GM18867 (cell line): ENCODE measurements at regions not wholly inside any gene's neighbourhood (a gene's known extent, or its start where the extent isn't known, plus 50 kb on each side); places are given as distances from the start of the nearest gene placed in this dataset.

ENCODE experiments used
- ATAC-seq: cut with Tn5 transposase; IDR thresholded peaks from one replicate; pipeline ENCODE4 v1.9.1; 2021; ENCODE audit warnings: mild to moderate bottlenecking, moderate library complexity; ENCODE audit not compliant: unreplicated experiment

- ATAC-seq = no peak
Observed at GRCh38 chr2:173630425-173631126, 275.9 kb downstream of the CDCA7 start.

- ATAC-seq = no peak
Observed at GRCh38 chr2:173631127-173631460, 276.4 kb downstream of the CDCA7 start.

GRCh38 chr2:173644146-173644545 is 289.5 kb downstream of the CDCA7 start:
- ATAC-seq = no peak

GRCh38 chr2:173647681-173648311 is 293.1 kb downstream of the CDCA7 start:
- ATAC-seq = no peak

- ATAC-seq = no peak
Observed at GRCh38 chr2:173648816-173649215, 294.1 kb downstream of the CDCA7 start.

- ATAC-seq = no peak
Observed at GRCh38 chr2:173649527-173650219, 295.0 kb downstream of the CDCA7 start.

- ATAC-seq = no peak
Observed at GRCh38 chr2:173651891-173652290, 297.2 kb downstream of the CDCA7 start.

- ATAC-seq = no peak
Observed at GRCh38 chr2:173652311-173652710, 297.6 kb downstream of the CDCA7 start.

GRCh38 chr2:173652767-173653431 is 298.2 kb downstream of the CDCA7 start:
- no peak for ATAC-seq

- ATAC-seq = no peak
Observed at GRCh38 chr2:173653432-173653805, 298.7 kb downstream of the CDCA7 start.

- ATAC-seq = no peak
Observed at GRCh38 chr2:173654161-173654895, 299.7 kb downstream of the CDCA7 start.

- no peak for ATAC-seq
Observed at GRCh38 chr2:173654896-173655265, 300.2 kb downstream of the CDCA7 start.

GRCh38 chr2:173656086-173656485 is 301.4 kb downstream of the CDCA7 start:
- no peak for ATAC-seq

- ATAC-seq = no peak
Observed at GRCh38 chr2:173657996-173658717, 303.5 kb downstream of the CDCA7 start.

- no peak for ATAC-seq
Observed at GRCh38 chr2:173658946-173659371, 304.3 kb downstream of the CDCA7 start.

GRCh38 chr2:173659509-173659908 is 304.8 kb downstream of the CDCA7 start:
- ATAC-seq = no peak

GRCh38 chr2:173661586-173661985 is 303.6 kb downstream of the SP3 start:
- ATAC-seq = no peak

- no peak for ATAC-seq
Observed at GRCh38 chr2:173663353-173663752, 301.8 kb downstream of the SP3 start.

- ATAC-seq = no peak
Observed at GRCh38 chr2:173663835-173664512, 301.2 kb downstream of the SP3 start.

- no peak for ATAC-seq
Observed at GRCh38 chr2:173664513-173664910, 300.7 kb downstream of the SP3 start.
